ENCODE measurements at regions not wholly inside any gene's neighbourhood (a gene's known extent, or its start where the extent isn't known, plus 50 kb on each side); places are given as distances from the start of the nearest gene placed in this dataset.

DNA sequence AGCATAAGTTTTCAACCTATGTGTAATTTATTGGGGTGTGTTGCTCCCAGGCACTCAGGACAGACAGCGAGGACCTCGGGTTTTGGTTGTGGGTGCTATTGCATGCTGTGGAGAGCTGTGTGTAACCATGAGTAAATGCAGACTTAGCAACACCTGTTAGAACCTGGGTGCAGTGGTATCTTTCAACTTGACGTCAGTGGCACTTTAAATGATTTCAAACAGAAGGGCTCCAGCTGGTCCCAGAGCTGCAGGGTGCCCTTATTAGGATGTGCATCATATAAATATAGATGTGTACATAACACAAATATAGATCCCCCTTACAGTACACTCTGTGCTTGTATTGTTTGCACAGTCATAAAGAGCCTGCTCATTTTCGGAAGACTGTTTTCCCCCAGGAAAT, 228.3 kb upstream of the IRS2 start:
- Histone ChIP-seq H3K9me3 (no peaks in the 10 kb centered on the region), H3K27me3 (no peaks in the 10 kb centered on the region), H3K36me3 (no peaks in the 10 kb centered on the region), H3K4me1 (no peaks in the 10 kb centered on the region), H3K4me3 (no peak overlapping the region), H3K27ac (no peak overlapping the region)
- no peak for DNase-seq
- TF ChIP-seq POLR2A (IDR thresholded peaks at IDR 0.05), result no peak
- TF ChIP-seq, protein P1, sequence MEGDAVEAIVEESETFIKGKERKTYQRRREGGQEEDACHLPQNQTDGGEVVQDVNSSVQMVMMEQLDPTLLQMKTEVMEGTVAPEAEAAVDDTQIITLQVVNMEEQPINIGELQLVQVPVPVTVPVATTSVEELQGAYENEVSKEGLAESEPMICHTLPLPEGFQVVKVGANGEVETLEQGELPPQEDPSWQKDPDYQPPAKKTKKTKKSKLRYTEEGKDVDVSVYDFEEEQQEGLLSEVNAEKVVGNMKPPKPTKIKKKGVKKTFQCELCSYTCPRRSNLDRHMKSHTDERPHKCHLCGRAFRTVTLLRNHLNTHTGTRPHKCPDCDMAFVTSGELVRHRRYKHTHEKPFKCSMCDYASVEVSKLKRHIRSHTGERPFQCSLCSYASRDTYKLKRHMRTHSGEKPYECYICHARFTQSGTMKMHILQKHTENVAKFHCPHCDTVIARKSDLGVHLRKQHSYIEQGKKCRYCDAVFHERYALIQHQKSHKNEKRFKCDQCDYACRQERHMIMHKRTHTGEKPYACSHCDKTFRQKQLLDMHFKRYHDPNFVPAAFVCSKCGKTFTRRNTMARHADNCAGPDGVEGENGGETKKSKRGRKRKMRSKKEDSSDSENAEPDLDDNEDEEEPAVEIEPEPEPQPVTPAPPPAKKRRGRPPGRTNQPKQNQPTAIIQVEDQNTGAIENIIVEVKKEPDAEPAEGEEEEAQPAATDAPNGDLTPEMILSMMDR (IDR thresholded peaks at IDR 0.05), result no peak

DNA sequence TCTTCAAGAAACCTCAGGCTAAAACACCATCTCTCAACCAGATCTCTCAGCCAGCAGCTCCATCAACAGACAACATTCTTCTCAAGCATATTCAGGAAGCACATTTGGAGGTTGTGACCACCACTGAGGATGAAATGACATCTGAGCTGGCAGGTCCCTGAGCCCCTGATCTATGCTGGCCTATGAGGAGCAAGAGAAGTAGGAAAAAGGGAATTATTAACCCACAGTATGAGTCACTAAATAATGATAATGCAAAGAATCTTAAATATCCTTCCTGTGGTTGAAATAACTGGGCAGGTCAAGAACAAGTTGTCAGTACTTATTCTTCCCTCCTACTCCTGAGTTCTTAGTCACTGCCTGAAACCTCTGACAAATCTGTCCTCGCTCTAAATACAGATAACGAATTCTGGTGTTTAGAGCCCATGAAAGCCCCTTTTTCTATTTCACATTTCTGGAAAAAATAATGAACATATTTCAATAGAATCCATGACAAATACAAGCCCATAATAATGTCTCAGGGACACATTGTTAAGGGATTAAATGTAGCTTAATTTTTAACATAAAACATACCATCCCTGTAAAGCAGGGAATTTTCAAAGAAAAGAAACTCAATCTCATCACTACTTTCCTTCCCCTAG, 225.8 kb upstream of the IRS2 start:
- no peaks in the 10 kb centered on the region for H3K36me3 ChIP-seq
- no peak for DNase-seq
- H3K4me1 ChIP-seq, result no peaks in the 10 kb centered on the region
- H3K27me3 ChIP-seq, result no peaks in the 10 kb centered on the region
- H3K4me3 ChIP-seq, result no peak overlapping the region
- TF ChIP-seq, protein P1 (IDR thresholded peaks at IDR 0.05), result no peak
- no peak for TF ChIP-seq POLR2A (IDR thresholded peaks at IDR 0.05)
- H3K9me3 ChIP-seq, result no peaks in the 10 kb centered on the region
- no peak overlapping the region for H3K27ac ChIP-seq

DNA sequence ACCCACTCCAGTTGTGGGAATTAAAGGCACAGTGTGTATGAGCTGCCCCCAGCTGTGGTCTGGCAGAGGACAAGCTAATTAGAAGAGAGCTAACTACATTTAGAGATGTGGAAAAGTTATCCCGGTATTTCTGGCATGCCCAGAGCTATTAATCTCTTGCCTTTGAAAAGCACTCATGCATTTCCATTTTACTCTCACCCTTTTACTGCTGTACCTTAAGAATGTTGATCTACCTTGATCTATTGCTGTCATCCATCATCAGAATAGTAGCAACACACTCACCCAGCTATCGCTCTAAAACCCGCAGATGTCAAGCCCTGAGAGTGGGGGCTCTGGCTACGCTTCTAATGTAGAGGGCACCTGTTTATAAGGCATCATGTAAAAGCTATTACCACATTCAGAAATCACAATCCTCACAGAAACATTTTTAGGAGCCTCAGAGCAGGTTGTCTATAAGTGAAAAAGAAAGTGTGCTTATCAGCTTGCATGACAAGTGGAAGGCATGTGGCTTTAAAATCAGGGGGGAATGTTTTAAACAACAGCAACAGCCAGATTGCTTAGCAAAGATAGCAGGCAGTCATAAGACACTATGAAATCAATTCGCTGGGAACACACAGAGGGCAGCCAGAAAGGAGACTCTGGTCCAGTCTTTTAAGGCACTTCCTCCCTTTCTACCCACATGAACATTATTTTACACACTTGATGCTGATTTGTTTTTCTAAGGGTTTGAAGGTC, 224.2 kb upstream of the IRS2 start:
- Histone ChIP-seq H3K27me3 (no peaks in the 10 kb centered on the region), H3K4me1 (no peaks in the 10 kb centered on the region), H3K36me3 (no peaks in the 10 kb centered on the region), H3K9me3 (no peaks in the 10 kb centered on the region), H3K27ac (no peak overlapping the region), H3K4me3 (no peak overlapping the region)
- TF ChIP-seq, protein P1 (IDR thresholded peaks at IDR 0.05), result no peak
- TF ChIP-seq POLR2A (IDR thresholded peaks at IDR 0.05), result no peak
- DNase-seq, result no peak

DNA sequence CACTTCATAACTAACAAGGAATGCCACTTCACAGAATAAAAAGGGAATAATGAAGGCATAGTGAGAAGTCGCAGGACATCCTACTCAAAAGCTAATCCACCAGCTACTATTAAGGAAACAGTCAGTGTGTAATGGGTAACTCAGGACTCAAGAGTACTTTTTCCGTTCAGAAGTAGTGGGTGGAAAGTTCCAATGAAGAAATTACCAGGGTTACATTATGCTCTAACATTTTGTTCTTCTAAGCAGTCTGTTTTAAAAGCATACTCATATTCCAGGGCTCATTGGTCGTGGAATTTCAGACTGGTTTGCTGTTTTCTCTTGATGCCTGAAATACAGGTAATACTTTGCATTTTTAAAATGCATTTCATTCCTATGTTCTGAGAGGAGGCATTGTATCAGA, 222.4 kb upstream of the IRS2 start:
- Histone ChIP-seq H3K4me3 (no peak overlapping the region), H3K4me1 (no peaks in the 10 kb centered on the region), H3K9me3 (no peaks in the 10 kb centered on the region), H3K27me3 (no peaks in the 10 kb centered on the region), H3K36me3 (no peaks in the 10 kb centered on the region), H3K27ac (no peak overlapping the region)
- no peak for DNase-seq
- TF ChIP-seq, protein P1 (IDR thresholded peaks at IDR 0.05), result no peak
- TF ChIP-seq POLR2A (IDR thresholded peaks at IDR 0.05), result no peak

DNA sequence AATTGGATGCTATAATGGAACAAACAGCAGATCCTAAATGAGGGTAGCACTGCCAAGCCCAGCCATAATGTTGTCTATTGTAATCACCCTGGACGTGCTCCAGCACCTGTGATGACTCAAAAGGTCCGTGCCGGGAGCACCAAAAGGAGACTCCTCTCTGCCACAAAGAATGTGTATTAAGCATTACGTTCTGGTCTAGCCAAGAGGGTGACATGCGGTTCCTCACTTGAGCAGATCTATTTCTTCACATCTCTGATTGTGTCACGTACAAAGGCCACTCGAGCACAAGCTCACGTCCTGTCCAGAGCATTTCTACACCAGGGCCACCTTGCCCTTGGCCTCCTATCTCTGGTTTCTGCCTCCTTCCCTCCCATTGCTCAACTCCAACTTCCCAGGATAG, 219.9 kb upstream of the IRS2 start:
- Histone ChIP-seq H3K4me1 (no peaks in the 10 kb centered on the region), H3K27ac (no peak overlapping the region), H3K4me3 (no peak overlapping the region), H3K9me3 (no peaks in the 10 kb centered on the region), H3K36me3 (no peaks in the 10 kb centered on the region), H3K27me3 (no peaks in the 10 kb centered on the region)
- DNase-seq, result no peak
- no peak for TF ChIP-seq POLR2A (IDR thresholded peaks at IDR 0.05)
- TF ChIP-seq, protein P1 (IDR thresholded peaks at IDR 0.05), result no peak
